GM10266 (cell line): ENCODE measurements at regions not wholly inside any gene's neighbourhood (a gene's known extent, or its start where the extent isn't known, plus 50 kb on each side); places are given as distances from the start of the nearest gene placed in this dataset.

Source experiments
- DNase-seq: peaks from one replicate; pipeline ENCODE4 v3.0.0; 2012; ENCODE audit errors: extremely low spot score
- TF ChIP-seq, protein P1 (sequence below): IDR thresholded peaks from 2 replicates; pipeline ENCODE4 v1.5.1; 2012; ENCODE audit warnings: mild to moderate bottlenecking, low read depth; ENCODE audit not compliant: control insufficient read depth, insufficient read depth; ENCODE audit errors: missing control alignments

DNA sequence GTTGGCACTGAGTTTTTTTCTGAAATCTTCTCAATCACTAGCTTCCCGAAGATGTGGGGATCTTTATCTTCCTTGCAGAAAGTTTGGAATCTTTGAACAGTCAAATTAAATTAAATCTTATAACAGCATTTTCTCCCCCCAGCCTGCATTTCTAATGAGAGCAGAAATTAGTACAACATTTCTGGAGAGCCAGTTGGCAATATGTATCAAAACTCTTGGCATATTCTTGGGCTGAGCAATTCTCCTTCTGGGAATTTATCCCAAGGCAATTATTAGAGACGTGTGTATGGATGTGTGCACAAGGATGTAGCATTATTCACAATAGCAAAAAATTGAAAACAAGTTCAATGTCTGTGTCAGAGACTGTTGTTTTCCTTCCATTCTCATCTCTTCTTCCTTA lies 159.5 kb downstream of the OLFM4 start:
- DNase-seq, result no peak
- TF ChIP-seq, protein P1, sequence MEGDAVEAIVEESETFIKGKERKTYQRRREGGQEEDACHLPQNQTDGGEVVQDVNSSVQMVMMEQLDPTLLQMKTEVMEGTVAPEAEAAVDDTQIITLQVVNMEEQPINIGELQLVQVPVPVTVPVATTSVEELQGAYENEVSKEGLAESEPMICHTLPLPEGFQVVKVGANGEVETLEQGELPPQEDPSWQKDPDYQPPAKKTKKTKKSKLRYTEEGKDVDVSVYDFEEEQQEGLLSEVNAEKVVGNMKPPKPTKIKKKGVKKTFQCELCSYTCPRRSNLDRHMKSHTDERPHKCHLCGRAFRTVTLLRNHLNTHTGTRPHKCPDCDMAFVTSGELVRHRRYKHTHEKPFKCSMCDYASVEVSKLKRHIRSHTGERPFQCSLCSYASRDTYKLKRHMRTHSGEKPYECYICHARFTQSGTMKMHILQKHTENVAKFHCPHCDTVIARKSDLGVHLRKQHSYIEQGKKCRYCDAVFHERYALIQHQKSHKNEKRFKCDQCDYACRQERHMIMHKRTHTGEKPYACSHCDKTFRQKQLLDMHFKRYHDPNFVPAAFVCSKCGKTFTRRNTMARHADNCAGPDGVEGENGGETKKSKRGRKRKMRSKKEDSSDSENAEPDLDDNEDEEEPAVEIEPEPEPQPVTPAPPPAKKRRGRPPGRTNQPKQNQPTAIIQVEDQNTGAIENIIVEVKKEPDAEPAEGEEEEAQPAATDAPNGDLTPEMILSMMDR, result no peak

DNA sequence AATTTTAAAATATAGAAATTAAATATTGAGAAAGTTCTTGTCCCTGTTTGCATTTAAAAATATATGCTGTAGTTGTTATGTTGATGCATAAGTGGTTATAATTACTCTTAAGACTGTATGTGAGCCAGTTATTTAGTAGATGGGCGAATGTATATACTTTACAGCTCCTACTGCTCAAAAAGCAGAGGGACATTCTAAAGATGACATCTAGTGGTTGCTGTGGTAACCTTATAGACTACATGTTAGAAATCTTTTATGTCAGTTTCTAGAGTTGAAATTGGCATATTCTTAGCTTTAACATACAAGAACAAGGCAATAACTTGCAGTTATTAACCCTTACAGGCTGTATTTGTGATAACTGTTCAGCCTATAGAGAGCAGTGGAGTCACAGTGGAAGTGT lies 160.5 kb downstream of the OLFM4 start:
- no peak for DNase-seq
- TF ChIP-seq, protein P1, result no peak

DNA sequence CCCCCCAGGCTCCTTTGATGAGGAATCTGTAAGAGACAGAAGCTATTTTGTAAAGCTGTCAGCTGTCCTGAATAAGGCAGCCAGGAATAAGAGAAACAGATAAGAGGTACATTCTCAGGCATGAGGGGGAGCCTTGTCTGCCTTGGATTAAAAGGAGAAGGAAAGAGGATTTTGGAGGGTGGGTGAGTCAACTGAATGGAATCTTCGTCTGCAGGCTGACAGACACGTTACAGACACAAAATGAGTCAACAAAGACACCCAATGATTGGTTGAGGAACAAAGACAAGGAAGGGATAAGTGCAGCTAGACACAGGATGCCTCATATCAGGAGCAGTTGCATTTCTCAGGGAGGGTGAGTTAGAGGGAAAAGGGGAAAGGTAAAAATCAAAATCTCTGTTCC lies 162.5 kb downstream of the OLFM4 start:
- TF ChIP-seq, protein P1, result no peak
- no peak for DNase-seq

DNA sequence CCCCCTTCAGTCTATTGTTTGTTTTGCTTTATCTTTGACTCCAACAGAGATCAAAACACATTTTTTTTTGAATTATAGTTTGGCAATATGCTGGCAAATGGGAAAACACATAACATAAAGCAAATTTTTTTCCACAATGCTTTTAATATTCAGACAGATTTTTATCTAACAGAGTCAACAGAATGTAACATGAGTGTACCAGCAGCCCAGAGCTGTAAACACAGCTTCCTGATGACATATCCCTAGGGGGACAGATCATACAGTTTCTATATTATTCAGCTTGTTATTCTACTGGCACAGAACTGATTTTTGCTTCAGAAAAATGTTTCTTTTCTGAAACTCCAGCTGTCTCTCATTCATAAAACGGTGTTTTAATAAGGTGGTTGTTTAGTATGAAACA lies 168.8 kb downstream of the OLFM4 start:
- TF ChIP-seq, protein P1, result no peak

DNA sequence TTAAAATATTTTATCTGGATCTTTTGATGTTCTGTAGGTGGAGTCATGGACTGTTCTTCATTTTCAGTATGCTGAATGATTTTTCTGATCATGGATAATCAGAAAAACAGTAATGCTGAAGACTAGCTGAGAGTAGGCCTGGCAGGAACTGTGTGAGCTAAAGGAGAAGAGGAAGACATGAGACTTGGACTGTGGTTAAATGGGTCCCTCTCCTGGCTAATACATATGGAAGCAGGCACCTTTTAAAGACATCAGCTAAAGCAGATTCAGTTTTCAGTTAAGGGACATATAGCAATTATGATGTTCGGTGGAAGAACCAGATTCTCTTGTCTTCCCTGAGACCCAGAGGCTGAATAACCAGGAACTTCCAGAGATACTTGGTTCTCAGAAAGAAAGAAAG lies 169.4 kb downstream of the OLFM4 start:
- TF ChIP-seq, protein P1, result no peak
- no peak for DNase-seq

More for the DNA sequence above, 168.8 kb downstream of the OLFM4 start:
- no peak for DNase-seq

DNA sequence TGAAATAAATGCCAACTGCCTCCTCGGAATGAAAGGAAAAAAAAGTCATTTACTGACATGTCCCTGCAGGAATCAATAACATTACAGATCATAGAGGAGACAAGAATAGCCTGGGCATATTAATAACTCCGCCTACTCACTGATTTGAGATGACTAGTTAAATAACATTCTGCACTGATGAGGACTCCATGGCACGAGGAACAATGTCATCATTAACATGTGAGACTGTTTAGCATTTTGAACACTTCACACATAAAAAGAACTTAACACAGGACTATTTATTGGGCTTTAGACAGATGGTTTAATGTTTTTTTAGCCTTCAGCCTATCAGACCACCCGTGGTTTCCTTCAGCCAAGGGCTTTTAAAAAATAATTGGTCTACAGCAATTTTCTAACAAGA lies 170.1 kb downstream of the OLFM4 start:
- TF ChIP-seq, protein P1, result no peak
- DNase-seq, result no peak

DNA sequence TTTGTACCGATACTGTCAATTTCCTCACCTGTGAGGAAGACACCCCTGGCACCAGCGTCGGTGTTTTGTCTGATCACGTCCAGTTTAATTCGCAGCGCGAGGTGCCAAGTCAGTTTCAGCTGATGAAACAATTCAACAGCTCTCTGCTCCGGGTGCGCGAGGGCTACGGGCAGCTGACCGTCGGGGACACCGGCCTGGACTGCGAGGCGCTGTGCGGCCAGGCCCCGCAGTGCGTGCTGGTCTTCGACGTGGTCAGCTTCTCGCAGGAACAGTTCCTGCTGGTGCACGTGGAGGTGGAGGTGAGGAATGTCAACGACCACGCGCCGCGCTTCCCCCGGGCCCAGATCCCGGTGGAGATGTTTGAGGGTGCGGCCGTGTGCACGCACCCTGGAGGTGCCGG lies 171.5 kb downstream of the OLFM4 start:
- DNase-seq, result no peak
- TF ChIP-seq, protein P1, result no peak
